GM18498 (cell line): ENCODE measurements at regions not wholly inside any gene's neighbourhood (a gene's known extent, or its start where the extent isn't known, plus 50 kb on each side); places are given as distances from the start of the nearest gene placed in this dataset.

Experiments used
- ATAC-seq: cut with Tn5 transposase; IDR thresholded peaks from one replicate; pipeline ENCODE4 v1.9.1; 2021; ENCODE audit warnings: mild to moderate bottlenecking, moderate library complexity; ENCODE audit not compliant: unreplicated experiment

GRCh38 chr7:41633690-41634089 lies 69.2 kb downstream of the INHBA start:
- ATAC-seq = no peak

- ATAC-seq = peak; percentile 78
Measured at GRCh38 chr7:41630741-41631140, 72.1 kb downstream of the INHBA start.

DNA sequence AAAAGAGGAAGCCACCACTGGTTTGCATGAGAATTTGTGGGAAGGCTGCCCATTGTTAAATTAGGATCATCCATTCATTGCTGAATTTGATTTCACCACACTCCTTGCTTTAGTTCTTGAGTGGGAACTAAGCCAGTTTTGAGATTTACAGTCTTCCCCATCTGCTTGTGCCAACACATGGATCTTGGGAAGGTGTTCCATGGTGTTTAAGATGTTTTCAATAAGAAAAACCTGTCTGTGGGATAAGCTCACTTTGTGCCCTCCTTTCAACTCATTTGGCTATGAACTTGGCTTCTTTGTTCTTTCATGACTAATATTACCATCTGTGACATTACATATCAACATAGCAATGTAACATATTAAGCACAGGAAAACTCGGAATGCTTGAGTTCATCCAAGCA lies 73.2 kb downstream of the INHBA start:
- no peak for ATAC-seq

DNA sequence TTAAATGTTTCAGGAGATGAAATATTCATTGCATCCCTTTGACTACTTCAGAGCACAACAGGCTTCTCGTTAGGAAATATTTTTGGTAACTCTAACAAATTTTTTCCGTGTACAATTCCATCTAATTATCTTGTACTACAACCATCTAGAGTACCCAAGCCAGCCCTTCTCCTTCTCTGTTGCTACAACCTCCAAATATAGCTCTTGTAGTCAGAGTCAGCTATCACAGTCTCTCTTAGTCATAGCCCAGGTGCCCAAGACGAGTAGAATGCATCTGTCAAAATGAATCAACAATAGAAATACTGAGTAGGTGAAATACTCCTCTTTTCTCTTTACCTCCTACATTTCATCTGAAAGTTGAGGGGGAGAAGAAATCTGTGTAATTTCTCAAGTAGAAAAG lies 74.0 kb downstream of the INHBA start:
- no peak for ATAC-seq

DNA sequence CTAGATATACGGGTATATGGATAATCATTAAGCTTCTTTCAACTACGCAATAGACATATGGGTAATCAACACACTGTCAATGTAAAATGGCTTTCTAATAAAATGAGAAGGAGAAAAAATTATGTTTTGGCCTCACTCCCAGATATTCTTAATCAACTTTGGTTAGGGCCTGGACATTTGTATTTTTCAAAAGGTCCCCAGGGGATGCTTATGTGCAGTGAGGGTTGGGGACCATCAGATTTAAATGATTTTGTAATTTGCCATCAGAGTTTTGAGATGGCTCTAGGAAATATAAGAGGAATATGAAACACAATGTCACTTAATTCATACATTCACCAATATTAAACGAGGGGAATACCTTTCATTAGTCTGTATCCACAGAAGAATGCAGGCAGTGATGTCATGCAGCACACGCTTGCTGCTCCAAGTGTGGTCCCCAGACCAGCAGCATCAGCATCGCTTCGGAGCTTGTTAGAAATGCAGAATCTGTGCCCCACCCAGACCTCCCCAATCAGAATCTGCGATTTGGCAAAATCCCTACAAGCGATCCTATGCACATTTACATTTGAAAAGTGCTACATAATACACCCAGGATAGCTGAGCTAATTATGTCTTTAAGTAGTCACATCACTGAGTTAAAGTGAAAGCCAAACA lies 75.1 kb downstream of the INHBA start:
- no peak for ATAC-seq

GRCh38 chr7:41624818-41625217 lies 78.1 kb downstream of the INHBA start:
- no peak for ATAC-seq

DNA sequence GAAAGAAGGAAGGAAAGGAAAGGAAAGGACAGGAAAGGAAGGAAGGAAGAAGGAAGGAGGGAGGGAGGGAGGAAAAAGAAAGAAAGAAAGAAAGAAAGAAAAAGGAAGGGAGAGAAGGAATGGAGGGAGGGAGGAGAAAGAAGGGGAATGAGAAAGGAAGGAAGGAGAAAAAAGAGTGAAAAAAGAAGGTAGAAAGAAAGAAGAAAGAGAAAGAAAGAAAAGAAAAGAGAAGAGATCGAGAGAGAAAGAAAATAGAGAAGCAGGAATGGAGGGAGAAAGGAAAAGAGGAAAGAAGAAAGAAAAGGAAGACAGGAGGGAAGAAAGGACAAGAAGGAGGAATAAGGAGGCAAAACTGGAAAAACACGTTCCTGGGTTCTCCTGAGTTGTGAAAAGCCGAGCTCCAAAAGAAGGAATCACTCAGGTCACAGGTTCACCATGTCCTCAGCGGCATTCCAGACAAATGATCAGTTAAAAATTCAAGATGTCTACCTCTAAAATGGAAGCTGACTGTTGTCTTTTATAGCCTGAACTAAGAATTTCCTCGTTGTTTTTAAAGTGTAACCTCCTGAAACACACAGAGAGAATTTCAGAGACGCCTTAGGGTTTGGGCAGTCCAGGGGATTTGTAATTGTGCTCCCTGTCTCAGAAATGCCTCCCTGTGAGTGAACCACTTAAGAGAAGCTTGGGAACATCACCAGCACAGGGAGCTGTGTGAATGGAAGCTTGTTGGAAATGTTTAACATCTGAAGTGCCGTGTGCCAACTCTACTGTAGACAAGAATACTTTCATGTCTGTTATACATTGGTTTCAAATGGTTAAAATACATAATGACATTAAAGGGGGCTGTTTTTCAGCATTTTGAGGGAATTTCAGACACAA lies 80.7 kb downstream of the INHBA start:
- ATAC-seq = no peak

- ATAC-seq = no peak
Measured at GRCh38 chr7:41617987-41618386, 84.9 kb downstream of the INHBA start.

- ATAC-seq = no peak
Measured at GRCh38 chr7:41612798-41613197, 90.1 kb downstream of the INHBA start.

- no peak for ATAC-seq
Measured at GRCh38 chr7:41612386-41612785, 90.5 kb downstream of the INHBA start.

DNA sequence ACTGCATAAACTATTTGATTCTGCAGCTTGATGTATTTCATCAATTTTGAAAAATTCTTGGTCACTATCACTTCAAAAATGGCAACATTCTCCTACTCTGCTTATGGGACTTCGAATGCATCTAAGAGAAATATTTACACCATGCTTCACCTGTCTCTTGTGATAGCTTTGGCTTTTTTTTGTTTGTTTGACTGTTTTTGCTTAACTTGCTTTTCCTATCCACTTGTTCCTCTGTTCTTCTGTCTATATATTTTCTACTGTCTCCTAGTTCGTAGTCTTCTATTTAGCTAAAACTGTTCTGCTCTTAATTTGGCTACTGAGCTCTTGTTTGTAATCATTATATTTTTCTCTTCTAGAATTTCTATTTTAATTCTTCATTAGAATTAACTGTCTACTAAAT lies 94.4 kb downstream of the INHBA start:
- ATAC-seq = no peak

DNA sequence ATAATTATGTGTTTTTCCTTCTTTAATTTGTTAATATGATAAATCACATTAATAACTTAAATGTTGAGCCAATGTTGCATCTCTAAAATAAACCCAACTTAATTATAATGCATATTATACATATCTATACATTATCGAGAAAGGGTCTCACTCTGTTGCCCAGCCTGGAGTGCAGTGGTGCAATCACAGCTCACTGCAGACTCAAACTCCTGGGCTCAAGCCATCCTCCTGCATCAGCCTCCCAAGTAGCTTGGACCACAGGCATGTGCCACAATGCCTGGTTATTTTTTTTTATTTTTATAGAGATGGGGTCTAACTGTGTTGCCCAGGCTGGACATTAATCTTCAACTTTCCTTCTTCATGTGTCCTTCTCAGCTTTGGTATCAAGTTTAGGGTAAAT lies 98.9 kb downstream of the INHBA start:
- ATAC-seq = no peak

- no peak for ATAC-seq
Measured at GRCh38 chr7:41599760-41600159, 103.1 kb downstream of the INHBA start.

DNA sequence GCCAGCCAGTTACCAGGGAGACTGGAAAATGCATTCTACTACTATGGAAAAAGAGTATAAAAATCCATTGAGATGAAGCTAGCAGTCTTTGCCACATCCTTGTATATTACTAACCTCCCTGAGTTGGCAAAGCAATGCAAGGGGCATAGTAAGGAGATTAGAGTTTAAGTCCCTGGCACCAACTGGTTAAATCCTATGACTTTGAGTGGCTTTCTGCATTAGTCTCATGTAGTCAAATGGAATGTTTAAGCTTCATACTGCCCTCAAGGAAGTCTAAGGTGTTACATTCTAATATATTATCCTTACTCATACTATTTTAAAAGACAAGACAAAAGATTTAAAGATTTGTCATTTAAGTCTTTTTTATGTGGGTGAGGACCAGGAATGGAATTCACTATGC lies 110.1 kb downstream of the INHBA start:
- ATAC-seq = no peak

DNA sequence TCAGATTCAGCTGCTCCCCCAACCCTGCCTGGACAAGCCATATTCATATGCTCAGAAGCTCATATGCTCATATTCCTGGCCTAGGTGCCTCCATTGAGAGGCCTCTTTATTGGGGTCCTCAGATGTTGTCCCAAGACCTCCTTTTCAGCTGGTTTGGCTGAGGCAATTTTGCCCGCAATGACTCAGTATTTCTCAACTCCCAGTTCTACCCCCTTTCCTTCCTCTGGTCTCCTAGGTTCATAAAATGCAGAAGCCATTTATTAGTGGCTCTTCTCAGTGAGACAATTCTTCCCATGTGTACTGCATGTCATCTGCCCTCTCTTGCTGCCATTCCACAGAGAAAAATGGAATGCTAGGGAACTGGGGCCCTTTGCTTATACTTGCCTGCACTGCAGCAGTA lies 110.7 kb downstream of the INHBA start:
- no peak for ATAC-seq

DNA sequence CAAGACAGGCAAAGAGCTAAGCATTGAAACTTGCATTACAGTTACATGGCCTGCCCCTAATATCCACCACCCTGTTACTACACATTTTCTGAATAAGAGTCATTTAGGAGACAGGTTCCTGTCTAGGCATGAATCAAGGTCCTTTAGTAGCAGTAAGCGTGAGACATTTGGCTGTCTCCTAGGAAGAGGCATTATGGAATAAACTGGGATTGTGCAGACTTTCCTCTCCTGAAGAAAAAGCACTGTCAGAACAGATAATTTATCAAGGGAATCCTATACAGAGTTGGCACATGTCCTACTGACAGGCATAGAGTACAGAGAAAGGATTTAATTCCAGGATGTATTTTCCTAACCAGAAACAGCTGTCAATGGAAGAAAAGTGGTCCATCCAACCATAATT lies 111.9 kb downstream of the INHBA start:
- ATAC-seq = no peak

DNA sequence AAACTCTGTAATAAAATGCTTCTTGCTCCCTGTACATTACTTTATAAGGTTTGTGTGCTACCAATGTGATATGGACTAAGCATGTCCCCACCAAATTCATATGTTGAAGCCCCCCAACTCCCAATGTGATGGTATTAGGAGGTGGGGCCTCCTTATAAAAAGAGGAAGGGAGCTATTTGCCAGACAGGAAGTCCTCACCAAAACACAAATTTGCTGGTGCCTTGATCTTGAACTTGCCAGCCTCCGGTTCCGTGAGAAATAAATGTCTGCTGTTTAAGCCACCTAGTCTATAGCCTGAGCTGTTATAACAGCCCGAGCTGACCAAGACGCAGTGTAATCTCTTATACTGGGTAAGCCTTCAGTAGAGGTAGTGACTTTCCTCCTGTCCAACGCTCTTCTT lies 114.5 kb downstream of the INHBA start:
- no peak for ATAC-seq

GRCh38 chr7:41586931-41587640 lies 115.8 kb downstream of the INHBA start:
- no peak for ATAC-seq

- no peak for ATAC-seq
Measured at GRCh38 chr7:41584746-41585145, 118.1 kb downstream of the INHBA start.

GRCh38 chr7:41582116-41582515 lies 120.8 kb downstream of the INHBA start:
- no peak for ATAC-seq

DNA sequence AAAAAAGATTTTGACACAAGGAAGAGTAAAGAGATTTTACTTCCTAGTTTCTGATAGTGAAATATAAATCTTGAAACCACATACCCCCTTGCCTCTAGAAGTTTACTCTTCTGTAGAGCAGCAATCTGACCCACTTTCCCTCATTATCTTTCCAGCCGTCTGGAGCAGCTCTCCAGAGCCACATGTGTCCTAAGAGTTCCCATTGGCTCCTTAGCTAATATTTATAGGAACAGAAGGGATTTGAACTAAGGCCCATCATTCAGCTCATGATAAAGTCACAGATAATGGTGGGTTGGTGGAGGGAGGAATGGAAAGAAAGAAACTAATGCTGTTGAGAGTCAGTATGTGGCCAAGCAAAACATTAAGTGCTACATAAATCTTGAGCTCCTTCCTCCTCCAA lies 121.8 kb downstream of the INHBA start:
- ATAC-seq = no peak
